D341Med (cell line): ENCODE measurements at regions not wholly inside any gene's neighbourhood (a gene's known extent, or its start where the extent isn't known, plus 50 kb on each side); places are given as distances from the start of the nearest gene placed in this dataset.

ENCODE experiments used
- DNase-seq: peaks from one replicate; pipeline ENCODE4 v3.0.0; 2012; ENCODE audit warnings: low spot score

DNA sequence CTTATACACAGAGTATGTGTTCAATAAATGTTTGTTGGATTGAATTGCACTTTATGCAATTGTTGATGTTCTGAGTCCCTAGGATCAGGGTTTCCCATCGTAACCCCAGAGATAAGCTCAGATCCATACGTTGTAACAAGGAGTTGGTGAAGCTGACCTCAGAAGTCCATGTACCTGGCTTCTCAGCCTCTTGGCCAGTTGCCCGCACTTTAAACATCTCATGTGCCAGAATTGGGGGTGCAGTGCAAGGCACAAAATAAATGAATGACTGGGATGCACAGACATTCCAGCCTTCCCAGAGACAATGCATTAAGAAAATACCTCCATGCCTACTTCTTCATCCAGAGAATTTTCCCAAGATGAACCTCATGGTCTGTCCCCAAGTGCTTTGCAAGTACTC is 142.9 kb upstream of the IL12A start:
- DNase-seq: no peak

DNA sequence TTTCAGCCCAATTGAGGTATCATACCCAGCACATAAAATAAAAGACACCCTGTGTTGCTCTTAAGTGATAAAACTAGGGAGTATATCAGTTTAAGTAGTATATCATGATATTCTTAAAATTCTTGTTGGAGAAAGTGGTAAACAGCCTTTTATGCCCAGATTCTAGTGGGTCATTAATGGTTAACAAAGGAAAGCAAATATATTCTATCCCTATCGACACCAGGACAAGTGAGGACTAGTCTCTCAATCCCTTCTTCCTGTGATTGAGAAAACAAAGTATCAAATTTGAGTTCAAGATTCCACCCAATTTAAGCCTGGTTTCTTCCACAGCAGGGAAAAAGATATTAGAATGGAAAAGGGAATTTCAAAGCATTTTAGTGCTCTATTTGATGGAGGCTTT is 142.4 kb upstream of the IL12A start:
- no peak for DNase-seq

DNA sequence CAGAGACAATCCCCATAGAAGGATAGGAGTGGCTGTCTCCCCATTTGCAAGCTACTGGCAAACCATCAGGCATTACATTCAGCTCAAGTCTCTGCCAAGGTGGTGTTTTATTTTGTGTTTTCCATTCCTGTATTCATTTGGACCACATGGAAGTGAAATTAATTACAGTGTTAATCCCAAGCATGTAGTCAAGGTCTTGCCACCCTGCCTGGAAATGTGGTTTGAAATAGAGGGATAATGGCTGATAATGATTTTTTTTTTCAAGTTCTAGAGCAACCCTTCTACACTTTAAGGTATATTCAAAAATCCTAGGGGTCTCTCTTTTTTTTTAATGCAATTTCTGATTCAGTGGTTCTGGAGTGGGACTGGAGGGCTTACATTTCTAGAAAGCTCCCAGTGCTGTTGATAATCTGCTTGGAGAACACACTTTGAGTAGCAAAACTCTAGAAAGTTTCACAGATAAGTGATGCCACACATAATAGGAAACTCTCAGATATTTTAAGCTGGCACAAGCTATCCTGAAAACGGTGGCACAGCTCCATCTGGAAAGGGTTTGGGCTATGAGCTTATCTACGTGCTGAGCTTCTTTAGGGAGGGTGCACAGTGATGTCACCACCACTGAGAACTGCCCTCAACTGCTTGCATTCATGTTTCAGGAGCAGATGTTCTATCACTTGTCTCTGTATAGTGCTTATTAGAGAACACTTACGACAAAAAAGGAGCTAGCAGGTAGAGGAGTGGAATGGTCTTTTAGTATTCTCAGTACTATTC is 140.1 kb upstream of the IL12A start:
- DNase-seq: no peak

DNA sequence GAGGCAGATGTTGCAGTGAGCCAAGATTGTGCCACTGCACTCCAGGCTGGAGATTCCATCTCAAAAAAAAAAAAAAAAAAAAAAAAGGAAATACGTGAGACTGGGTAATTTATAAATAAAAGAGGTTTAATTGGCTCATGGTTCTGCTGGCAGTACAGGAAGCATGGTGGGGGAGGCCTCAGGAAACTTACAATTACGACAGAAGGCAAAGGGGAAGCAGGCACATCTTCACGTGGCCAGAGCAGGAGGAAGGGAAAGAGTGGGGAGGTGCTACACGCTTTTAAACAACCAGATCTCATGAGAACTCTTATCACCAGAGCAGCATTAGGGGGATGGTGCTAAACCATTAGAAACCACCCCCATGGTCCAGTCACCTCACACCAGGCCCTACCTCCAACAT is 138.2 kb upstream of the IL12A start:
- no peak for DNase-seq

DNA sequence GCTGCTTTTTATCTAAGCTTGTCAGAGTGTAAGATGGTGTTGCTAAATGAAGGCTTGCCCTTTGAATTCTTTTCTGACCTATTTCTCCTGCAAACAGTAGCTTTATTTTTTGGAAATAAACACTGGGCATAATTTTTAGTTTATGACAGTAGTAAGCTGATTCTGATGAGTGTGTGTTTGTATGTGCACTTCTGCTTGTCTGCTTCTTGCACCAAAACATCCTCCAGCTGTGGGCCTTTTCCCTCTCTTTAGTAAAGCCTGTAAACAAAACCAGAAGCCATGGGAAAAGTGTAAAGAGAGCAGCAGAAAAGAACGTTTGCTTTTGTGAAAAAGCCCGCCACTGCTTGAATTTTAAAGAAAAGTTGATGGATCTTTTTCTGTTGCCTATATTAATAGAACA is 136.4 kb upstream of the IL12A start:
- DNase-seq: no peak

DNA sequence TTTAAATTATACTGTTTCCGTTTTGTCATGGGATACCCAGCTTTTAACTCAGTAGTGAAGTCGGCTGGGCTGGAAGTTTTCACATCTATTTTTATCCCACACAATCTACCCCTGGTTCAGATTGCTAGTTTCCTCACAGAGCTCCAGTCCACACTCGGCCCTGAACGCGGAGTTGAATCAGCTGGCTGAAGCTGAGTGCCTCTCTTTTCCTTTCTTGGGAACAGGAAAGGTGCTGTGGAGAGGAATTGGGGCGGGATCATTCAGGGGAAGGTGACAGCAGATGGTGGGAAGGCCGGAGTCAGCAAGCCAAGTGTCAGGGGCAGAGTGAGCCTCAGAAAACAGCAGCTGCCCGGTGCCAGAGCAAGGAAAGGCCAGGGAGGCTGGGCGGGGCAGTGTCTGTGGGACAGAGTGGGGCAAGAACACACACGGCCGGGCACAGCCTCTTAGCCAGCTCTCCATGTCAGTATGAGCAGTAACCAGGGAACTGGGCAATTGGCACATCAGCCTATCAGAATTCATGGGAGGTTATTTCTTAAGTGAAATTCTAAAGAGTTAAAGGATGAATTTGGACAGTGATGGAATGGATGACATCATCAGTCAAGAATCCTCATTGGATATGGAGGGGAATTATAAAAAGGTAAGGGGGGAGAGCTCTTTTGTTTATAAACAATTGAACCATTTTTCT is 135.7 kb upstream of the IL12A start:
- no peak for DNase-seq

DNA sequence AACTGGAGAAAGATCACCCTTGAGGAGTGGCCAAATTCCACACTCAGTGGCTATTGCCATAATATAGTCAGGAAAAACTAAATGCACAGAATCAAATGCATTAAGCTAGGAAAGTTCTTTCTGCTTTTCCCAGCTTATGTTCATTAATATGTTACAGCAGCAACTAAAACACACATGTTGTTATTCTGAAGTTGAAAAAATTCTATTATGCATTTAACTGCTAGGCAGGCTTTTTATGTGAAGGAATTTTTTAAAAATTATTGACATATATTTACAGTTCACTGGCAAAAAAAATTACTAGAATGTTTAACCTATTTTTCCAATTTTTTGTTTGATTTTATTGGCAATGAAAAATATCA is 135.2 kb upstream of the IL12A start:
- no peak for DNase-seq

DNA sequence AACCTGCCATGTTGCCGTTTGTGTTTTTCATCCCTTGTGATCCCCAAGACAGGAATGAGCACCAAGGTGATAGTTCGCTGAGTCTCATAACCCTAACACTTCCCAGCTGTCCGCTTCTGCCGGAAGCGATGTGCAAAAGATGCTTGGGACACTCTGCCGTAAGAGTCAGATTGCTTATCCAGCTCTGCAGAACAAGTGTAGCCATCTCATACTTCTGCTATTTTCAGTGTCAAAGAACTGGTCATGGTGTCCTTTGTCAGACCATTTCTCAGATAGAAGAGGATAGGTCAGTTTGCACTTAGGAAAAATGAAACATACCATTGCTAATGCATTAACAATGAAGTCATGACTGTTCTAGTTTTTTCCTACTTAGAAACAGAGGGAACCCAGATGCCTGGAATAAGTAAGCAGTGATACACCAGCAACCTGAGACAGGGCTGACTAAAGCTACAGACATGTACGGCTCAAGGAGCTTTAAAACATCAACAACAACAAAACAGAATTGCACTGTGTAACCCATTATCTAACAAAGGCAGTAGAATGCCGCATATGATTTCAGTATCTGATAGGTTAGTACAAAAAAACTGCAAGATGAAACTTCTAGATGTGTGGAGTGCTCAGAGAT is 134.0 kb upstream of the IL12A start:
- DNase-seq: no peak

DNA sequence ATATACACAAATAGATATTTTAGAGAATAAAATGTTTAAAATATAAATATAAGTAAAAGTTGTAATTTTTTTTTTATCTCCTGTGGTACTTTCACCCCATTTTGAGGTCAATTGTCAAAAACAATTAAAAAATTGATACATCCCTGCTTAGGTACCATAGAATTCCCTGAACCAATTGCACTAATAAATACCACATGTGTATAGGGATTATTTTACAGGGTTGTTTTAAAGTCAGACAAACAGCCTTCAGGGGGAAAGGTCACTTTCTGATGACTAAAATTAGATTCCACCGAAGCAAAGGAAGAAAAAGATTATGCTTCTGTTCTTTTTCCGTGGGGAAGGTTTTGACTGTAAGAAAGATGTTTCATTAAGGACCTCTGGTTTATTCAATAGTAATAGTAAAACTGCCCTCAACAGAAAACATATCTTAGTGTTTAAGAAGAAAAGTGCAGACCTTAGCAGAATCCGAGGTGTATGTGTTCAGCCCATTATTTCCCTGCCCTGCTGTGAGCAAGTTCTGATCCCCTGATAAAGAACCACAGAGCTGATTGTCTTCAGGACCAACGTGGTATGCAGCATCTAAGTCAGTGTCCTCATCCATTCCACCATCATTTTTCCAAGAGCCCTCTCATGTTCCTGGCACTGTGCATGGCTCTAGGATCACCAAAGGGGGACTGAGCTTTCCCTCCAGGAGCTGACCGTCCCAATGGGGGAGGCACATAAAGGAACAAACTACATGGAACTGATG is 132.9 kb upstream of the IL12A start:
- no peak for DNase-seq

DNA sequence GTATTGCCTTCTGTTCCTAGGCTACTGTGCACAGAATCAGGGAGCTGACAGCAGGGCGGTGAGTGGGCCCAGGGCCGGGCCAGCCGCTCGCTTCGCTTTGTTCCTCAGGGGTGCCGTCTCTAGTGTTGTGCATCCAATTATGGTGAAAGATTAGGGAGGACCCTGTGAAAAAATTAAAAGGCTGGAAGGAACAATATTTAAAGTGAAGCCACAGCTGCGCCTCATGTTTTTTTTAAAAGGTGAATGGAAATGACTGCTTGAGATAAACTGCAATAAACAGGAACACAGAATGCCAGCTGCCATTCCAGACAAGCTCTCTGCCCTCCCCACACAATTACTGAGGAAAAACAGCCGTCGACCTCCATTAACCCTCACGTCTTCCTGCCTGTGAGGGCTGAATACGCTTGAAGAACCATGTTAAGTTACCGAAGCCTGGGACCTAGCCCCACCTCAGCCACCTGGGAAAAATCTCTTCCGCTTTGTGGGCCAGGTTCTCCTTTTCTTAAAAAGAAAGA is 132.0 kb upstream of the IL12A start:
- no peak for DNase-seq

DNA sequence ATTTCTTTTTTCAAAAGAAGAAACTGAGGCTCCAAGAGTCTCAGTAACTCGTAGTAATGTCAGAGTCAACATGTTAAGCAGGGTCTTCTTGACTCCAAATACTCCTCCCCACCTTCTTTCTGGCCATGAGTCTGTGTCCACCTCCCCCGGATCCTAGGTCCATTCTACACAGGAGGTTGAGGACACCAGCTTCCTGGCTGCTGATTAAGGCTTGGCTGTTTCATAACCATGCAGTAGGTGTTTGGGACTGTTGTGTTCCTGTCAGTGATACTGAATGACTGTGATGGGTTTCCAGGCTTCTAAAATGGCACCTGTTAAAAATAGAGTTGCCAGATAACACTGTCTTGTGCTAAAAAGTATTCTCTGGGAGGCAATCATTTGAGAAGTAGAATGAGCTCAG is 130.8 kb upstream of the IL12A start:
- no peak for DNase-seq

DNA sequence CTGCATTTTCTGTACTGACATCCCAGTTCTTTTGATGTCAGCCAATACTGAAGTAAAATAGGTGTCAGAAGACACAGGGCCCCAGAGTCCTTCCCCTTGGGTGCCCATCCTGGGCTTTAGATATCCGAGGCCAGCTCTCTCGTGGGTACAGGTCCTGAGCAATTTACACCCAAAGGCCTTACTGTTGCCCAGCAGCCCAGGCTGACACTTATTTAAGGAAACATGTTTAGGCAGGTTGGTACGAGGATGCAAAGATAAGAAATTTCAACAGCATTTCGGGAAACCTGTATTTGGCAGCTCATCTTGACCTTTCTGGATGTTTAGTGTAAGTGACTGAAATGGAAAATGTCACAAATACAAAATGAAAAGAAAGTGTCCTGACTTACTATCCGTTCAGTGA is 130.0 kb upstream of the IL12A start:
- DNase-seq: no peak

DNA sequence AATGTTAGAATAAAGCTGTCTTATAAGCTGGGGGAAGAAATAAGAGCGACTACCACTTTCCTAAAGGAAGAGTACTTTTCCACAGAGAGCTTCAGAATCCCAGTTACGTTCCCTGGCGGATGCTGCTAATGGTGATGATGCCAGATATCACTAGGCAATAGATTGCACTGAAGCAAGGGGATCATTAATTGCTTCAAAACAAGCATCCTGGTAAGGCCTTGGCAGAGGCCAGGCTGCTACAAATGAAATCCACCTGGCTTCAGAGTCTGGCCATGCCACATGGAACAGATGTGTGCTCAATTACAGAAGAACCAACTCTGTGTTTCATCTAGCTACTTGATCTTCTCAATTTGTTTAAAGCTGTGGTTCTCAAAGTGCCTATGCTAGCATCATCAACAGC is 129.2 kb upstream of the IL12A start:
- DNase-seq: no peak

DNA sequence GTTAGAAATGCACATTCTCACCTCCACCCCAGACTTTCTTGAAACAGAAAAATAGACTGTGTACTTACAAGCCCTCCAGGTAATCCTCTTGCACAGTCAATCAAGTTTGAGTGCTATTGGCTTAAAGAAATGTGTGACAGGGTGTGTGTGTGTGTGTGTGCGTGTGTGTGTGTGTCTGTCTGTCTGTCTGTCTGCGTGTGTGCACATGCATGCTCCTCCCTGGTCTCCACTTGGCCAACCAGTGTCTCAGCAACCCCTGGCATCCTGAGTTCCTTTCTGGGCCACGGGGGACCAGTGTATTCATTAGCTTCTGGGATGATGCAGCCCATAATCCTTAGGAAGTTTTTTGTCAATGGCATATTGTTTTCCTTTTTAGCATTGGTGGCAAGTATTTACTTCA is 128.8 kb upstream of the IL12A start:
- no peak for DNase-seq

DNA sequence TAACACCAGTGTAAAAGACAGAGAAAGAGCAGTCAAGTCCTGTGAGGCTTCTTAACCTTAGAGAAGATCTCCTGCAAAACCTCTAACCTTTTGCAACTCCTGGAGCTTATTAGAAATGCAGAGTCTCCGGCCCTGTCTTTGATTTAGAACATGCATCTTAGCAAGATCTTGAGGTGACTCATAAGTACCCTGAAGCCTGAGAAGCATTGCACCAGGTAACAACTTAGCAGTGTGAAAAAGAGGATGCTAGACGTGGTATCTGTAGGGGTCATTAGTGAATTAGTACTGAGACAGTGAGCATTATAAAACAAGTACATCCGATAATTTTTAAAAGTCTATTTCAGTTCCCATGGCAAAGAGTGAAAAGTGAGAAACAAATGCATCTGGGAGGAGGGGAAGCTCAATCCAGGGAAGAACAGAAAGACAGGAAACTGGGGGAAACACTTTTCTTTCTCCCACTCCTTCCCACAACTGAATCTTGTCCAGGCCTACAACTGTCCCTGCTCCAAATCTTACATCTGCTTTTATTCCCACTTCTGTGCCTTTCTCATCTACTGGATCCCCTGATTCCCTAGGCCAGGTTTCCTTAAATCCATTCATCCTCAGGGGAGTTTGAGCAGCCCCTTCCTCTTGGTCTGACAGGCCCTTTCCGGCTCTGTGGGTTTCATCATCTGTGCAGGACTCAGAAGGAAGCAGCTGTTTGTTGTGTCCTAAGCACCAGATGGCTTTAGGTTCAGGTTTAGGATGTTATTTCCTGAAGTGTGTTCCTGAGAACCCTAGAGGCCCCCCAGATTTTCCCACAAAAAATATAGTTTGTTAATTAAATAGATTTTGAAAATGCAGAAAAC is 128.1 kb upstream of the IL12A start:
- DNase-seq: no peak

DNA sequence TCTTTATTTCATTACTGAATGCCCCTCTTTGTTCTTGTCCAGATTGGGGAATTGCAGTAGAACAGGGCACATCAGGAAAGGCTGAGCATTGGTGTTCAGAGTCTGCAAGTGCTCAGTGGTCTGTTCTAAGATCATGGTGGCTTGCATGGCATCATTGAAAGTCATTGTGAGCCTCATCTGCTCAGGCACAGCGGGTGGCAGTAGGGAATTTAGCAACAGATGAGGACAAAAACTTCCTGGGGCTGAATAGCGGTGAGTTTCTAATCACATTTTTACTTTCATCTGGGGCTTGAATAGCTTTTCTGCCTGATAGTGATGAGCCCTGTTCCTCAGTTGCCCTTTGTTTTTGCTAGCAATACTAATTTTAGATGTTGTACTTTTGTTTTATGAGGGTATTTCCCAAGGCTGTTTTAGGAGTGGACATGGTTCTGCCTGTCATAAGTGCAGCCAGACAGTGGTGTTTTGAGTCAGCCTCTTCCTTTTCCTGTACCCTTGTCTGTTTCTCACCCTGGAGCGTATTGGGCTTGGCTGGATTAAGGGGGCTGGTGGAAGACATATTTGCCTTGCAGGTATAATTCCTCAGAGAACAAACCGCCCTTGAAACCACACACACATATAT is 127.2 kb upstream of the IL12A start:
- no peak for DNase-seq

DNA sequence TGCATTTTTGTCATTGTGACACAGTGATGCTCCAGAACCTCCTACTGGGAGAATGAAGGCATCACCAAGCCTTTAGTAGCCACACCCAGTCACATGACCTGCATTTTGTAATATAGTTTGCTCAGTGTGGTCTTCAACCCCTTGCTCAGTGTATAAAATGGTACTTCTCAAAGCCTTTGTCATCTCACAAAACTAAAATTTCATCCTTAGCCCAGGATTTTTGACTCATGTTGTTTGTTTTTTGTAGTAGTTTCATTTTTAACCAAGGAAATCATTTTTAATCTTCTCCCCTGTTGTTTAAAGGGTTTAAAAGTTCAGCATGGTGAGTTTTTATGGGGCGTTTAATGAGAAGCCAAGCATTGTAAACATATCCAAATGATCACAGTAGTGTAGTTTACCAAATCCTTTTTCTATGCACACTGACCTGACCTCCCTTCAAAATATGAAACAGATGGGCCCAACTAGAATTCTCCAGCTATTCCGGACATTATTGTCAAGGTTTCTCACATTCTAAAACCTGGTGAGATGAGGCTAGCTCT is 123.5 kb upstream of the IL12A start:
- DNase-seq: no peak

DNA sequence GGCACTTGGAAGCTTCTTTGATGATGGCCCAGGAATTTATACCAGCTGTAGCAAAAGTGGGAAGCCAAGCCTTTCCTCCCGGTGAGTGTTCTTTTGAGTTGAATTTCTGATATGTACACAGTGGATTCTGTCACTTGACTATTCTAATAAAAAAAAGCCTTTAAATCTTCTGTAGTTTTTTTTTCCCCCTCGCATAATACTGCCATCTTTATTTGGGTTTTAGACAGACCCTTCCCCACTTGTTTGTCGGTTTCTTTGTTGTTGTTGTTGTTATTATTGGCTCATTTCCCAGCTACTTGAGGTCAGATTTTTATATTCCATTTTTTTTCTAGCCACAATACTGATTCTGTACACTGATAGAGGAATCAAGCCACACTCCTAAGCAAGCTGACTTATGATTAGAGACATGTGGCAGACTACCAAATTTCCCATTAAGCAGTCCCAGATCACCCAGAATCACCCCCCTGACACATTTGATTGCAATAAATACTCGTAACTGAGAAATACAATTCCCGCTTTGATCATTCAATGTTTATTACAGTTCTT is 122.4 kb upstream of the IL12A start:
- DNase-seq: no peak

DNA sequence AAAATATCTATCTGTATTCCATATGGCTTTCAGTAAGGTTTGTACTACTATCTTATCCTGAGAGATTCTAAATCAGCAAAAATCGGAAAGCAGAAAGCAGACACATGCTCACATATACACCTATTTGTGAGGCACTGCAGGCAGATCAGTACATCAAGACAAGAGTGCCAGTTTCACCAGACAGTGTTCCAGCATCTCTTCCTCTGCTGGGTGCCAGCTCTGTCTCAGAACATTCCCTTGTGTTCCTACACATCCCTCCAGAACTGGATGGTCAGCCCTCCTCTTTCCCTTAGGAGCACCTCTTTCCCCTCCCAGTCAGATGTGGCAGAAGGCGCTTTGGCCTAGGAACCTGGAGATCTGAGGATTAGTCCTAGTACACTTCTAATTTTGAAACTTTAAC is 121.3 kb upstream of the IL12A start:
- DNase-seq: no peak

DNA sequence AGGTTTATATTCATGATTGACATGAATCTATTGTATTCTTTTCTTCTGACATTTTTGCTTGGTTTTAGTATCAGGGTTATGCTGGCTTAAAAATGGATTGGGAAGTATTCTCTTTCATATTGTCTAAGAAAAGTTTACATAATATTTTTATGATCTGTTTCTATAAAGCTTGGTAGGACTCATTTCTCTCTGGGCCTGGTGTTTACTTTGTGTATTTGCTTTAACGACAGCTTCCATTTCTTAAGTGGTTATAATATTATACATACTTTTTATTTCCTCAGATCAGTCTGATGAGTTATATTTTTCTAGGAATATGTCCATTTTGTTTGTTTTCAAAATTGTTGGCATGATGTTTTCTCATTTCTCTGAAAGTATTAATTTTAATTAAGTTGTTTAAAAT is 117.9 kb upstream of the IL12A start:
- no peak for DNase-seq
